ENCODE measurements at regions not wholly inside any gene's neighbourhood (a gene's known extent, or its start where the extent isn't known, plus 50 kb on each side); places are given as distances from the start of the nearest gene placed in this dataset.
A peak's percentile ranks its signal among the peaks of the same experiment; 100 is the strongest.

- DNase-seq, result no peak
Measured at GRCh38 chr4:35463251-35463952, 780.9 kb downstream of the ARAP2 start.

- no peak for DNase-seq
Measured at GRCh38 chr4:35464964-35465528, 779.3 kb downstream of the ARAP2 start.

- no peak for DNase-seq
Measured at GRCh38 chr4:35491093-35491492, 753.2 kb downstream of the ARAP2 start.

- DNase-seq, result no peak
Measured at GRCh38 chr4:35493977-35494376, 750.3 kb downstream of the ARAP2 start.

- no peak for DNase-seq
Measured at GRCh38 chr4:35494955-35495354, 749.4 kb downstream of the ARAP2 start.

DNA sequence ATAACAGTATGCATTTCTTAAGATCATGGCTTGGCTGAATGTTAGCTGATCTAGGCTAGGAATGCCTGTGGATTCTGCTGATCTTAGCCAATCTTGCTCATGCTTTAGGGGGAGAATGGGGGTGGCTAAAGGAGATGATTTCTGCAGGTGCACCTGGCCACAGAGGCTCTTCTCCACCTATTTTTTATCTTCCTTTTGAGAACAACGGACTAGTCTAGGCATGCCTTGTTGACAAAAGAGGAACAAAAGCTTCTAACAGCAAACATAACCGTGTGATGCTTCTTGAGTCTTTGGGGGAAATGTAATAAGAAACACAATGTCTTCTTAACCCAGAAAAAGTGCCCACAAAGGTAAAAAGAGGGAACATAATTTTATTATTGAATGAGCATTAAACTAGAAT lies 743.5 kb downstream of the ARAP2 start:
- DNase-seq, result no peak

- DNase-seq, result no peak
Measured at GRCh38 chr4:35503435-35503834, 740.9 kb downstream of the ARAP2 start.

GRCh38 chr4:35506161-35506560 lies 738.2 kb downstream of the ARAP2 start:
- DNase-seq, result no peak

- DNase-seq, result no peak
Measured at GRCh38 chr4:35511851-35512250, 732.5 kb downstream of the ARAP2 start.

GRCh38 chr4:35516102-35516501 lies 728.2 kb downstream of the ARAP2 start:
- DNase-seq, result no peak

GRCh38 chr4:35520059-35520458 lies 724.3 kb downstream of the ARAP2 start:
- no peak for DNase-seq

DNA sequence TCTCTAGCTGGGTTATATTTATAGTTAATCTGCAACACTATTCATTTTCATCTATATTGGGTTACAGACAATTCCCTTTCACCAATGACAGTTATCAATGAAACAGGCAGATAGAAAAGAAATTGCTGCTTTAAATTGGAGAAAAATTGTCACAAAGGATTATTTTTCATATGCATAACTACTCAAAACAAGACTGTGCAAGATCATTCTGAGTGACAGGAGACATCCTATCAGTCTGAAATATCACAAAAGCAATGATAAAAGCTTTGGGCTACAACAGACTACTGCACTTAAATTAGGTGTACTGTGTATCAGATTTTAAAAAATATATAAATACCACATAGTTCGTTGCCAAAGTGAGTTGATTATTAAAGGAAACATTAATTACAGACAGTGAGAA lies 722.6 kb downstream of the ARAP2 start:
- no peak for DNase-seq

- DNase-seq, result no peak
Measured at GRCh38 chr4:35525192-35525978, 718.9 kb downstream of the ARAP2 start.

GRCh38 chr4:35526456-35526855 lies 717.9 kb downstream of the ARAP2 start:
- DNase-seq, result no peak

GRCh38 chr4:35534962-35535361 lies 709.4 kb downstream of the ARAP2 start:
- DNase-seq, result peak; percentile 74

- peak; percentile 15 for DNase-seq
Measured at GRCh38 chr4:35538807-35539206, 705.5 kb downstream of the ARAP2 start.

DNA sequence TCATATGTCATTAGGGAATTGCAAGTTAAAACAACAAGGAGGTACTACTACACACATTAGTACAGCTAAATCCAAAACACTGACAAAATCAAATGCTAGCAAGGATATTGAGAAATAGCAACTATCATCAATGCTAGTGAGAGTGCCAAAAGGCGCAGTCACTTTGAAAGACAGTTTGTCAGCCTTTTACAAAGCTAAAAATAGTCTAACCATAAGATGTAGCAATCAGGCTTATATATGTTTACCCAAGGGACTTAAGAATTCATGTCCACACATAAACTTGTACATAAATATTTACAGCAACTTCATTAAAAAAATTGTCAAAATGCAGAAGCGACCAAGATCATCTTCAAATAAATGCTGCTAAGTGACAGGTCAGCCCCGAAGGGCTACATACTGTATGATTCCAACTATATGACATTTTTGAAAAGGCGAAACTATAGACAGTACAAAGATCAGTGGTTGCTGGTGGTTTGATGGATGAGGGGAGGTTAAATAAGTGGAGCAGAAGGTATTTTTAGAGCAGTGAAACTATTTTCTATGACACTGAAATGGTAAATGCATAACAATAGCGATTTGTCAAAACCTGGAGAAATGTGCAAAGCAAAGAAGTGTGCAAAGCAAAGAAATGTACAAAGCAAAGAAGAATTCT lies 704.8 kb downstream of the ARAP2 start:
- DNase-seq, result no peak

GRCh38 chr4:35541146-35541887 lies 703.0 kb downstream of the ARAP2 start:
- no peak for DNase-seq

DNA sequence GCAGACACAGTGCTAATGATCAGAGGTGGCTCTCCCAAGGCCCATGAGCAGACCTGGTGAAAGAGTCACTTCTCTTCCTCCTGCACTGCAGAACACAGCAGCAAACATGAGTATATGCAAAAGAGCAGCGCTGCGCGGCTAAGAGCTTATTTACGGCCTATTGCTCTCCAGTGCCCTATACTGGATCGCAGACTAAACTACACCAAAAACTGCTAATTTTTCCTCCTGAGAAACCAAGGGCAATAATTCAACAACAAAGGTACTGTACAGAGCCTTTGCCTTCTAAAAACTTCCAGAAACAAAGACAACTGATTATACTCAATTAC lies 702.5 kb downstream of the ARAP2 start:
- no peak for DNase-seq

DNA sequence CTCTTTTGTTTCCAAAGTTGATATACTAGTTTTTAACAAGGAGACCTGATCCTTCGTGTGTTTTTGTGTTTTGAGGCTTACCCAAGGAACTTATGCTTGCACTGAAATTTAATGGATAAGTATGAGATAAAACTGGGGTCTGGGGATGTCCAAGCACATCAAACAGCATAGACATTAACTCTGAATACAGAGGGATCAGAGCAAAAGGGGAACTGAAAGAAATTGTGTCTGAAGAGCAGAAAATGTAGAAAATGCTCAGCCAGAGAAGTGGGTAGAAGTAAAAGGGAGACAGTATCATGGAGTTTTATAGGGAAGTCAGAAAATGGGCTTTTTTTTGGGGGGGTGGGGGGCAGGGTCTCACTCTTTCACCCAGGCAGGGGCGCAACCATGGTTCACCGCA lies 695.4 kb downstream of the ARAP2 start:
- no peak for DNase-seq

DNA sequence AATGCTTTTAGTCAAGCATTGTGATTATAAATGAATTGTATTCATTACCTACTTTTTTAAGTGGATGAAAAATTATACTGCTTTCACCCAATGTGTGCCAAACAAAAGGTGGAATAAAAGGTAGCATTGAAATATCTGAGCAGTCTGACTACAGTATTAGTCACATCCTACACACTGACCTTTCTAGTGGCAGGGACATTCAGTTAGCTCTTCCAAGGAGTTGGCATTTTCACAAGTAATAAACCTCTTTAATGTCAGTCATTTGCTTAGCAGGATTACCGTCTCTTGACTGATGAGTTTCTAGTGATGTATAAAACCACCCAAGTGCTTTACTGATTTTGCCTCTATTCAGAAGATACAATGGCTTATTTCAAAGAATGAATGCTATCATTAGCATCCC lies 687.9 kb downstream of the ARAP2 start:
- DNase-seq, result no peak

- DNase-seq, result no peak
Measured at GRCh38 chr4:35559559-35560365, 684.6 kb downstream of the ARAP2 start.

Data from NCI-H446 treated with DMSO at 0.1 percent for 48 hours (cell line).